HG03460 (cell line): ENCODE measurements at regions not wholly inside any gene's neighbourhood (a gene's known extent, or its start where the extent isn't known, plus 50 kb on each side); places are given as distances from the start of the nearest gene placed in this dataset.
"Not testable (repeated sequence)": the region's sequence is repeated elsewhere in the genome, so short reads cannot be mapped to it uniquely, and the experiment has no call there.

Experiments
- ATAC-seq: cut with Tn5 transposase; IDR thresholded peaks from one replicate; pipeline ENCODE4 v1.9.1; 2021; ENCODE audit not compliant: unreplicated experiment

DNA sequence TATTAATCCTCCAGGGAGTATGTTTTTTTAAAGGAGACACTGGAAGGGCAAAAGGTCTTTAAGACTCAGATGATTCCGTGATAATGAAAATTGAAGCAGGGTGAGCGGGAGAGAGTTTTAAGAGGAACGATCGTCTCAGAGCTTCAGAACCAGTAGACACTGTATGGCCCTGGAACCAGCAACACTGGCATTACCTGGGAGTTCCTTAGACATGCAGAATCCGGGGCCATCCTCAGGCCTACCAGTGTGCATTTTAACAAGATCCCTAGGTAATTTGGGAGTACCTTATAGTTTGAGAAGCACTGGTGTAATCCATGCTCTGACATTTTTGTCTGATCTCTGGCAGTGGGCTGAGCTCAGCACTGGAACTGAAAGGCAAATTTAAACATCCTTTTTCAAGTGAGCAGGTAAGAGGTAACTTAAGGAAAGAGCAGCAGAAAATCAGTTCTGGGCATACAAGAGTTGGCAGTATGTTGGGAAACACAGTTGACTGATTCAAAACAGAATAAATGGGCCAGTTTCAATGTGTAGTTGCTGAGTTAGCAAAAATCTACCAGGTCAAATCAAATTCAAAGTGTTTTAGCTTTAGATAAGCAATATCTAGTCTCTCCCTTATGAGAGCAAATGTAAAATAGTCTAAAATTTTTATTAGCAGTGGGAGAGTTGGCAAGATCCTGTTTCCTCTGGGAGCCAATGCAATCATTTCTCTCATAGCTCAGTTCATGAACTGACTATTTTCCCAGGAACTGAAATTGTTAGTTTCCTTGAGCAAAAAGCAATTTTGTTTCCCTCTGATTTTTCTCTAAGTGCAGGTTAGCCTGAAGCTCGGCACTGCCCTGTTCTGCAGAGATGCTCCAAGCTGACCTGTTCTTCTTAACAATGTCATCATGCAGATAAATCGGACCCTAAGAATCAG is 97.2 kb upstream of the ELMO1 start:
- no peak for ATAC-seq

DNA sequence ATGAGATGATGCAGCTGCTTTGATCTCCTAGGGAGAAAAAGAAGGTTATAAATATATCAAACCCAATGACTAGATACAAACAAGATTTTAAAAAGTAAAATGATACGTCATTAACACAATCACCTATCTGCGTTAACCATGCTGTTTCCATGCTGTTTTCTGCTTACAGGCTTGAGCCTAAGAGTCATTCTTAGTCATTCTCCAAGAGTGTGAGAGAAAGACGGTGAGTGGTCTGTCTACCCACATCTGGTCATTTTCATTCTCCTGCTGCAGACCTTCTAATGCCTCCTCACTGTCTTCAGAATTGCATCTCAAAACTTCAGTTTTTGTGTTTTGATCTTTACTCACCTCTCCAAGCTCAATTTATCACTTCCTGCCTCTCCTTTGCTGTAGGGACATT is 98.0 kb upstream of the ELMO1 start:
- ATAC-seq = no peak

DNA sequence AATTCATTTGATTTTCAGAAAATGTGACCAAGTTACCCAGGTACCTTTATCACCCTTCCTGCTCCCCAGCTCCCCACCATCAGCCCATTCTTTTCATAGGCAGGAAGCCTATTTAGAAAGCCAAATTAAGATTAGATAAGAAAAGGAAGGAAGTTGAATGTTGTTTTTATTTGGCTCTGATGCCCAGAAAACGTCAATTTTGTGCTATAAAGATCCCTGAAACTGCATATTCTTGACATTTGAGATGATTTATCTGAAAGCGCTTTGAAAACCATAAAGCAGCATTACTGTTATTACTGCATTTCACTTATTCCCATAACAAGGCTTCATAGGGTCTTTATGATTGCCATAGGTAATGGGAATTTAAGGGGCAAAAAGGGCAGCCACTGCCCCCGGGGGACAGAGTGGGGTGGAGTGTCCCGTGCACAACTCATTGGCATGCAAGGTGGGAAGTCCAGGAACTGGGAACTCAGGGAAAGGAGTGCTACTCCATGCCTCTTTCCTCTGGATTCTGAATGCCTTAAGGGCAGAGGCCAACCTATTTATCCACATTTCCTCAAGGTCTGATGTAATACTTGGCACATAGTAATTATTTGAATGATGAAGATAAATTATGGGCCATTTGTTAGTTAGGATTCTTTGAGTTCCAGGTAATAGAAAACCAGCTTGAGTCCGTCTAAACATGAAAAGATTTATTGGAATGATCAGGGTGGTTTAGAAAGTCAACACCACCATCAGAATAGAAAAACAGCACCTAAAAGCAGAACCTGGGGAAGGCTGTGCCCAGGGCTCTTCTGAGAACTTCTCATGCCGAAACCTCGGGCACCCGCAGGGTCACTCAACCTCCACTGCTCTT is 100.6 kb upstream of the ELMO1 start:
- ATAC-seq = no peak

DNA sequence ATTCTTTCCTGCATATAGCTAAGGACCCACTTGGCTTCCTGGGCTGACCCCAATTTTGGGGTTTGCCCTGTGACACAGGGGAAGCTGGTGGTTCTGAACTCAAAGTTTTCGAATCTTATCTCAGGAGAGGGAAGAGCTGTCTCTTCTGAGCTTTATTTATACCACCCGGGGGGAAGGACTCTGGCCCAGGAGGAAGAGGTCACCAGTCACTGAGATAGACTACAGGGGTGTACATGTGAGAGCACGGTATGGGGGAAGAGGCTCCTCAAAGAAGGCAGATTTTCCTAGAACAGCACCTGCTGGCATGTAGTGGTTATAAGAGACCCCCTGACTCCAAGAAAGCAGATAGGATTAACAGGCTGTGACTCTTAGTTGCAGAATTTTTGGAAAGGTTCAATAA is 101.8 kb upstream of the ELMO1 start:
- no peak for ATAC-seq

DNA sequence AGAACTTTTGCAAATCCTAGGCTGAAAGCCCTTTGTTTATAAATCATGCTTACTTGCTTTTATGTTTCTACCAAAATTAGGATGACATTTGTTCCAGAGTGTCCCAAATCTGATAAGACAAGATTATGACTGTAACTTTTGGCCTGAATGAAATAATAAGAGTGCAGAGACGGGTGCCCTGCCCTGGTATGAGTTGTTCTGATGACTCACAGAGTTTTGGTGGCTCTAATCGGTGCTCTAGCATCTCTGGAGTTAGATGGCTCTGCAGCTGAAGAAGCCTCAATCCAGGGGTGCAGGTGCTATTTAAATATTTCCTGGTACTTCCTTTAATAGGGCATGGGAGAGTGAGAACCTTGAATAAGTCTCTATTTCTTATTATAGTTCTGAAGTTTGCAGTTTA is 102.2 kb upstream of the ELMO1 start:
- no peak for ATAC-seq

DNA sequence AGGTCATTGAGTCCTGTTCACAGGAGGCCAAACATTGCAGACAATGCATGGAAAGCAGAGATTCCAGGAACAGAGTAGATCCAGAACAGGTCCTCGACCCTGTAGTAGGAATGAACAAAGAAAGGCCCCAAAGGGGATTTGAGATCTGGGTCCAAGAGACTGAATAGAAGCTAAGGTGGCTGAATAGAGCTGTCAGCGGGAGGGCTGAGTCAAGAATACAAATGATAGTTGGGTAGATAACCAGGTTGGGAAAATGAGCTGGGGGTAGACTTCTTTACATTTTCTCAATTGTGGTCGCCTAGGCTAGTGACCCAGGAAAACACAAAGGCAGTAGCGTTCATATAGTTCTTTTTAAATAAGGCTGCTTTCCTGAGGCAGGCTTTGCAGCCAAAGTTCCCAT is 103.4 kb upstream of the ELMO1 start:
- ATAC-seq = no peak

DNA sequence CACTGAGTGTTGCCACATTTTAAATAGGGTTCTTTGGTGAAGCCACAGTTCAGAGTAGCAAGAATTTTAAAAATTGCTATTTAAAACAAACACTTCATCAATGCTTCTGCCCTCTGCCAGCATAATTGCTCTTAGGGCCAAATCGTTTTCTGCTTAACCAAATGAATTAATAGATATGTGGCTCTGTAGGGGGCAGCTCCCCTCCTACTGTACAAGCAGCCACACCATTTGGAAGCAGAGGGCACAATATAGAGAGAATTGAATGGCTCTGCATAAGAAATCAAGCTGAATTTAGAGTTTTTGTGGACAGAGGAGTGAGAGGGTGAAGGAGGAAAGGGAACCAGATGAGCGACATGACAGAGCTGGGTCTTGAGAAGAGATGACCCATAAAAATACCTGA is 103.8 kb upstream of the ELMO1 start:
- not testable (repeated sequence) for ATAC-seq

DNA sequence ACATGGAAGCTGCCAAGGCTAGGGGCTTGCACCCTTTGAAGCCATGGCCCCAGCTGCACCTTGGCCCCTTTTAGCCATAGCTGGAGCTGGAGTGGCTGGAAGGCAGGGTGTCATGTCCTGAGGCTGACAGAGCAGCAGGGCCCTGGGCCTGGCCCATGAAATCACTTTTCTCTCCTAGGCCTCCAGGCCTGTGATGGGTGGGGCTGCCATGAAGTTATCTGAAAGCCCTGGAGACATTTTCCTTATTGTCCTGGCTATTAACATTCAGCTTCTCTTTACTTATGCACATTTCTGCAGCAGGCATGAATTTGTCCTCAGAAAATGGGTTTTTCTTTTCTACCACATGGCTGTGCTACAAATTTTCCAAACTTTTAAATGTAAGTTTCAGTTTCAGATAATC is 106.9 kb upstream of the ELMO1 start:
- ATAC-seq = no peak

DNA sequence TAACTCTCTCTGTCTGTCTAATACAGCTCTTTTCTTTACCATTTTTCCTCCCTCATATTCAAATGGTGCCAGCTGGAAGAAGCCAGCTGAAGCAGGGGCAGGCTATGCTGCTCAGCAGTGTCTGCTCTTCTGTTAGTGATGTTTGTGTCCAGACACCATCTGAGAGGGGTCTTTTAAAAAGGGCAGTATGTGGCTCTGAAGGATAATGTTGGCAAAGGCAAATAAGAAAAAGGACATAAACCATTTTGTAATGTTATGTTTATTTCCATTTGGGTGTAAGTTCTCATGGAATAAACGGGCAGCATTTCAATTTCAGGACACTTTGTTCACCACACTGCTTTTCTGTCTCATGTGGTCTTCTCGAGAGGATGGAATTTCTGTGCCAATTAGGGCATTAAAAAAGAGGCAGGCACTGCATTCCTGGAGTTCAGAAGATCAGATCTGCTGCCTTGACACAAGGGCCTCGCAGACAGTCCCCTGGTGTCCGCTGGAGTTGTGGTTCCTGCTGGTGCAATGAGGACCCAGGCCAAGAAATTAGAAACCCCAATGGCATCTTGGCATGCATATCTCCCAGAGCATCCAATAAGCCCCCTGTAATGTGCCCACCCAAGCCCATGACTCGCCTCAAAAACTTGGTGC is 109.0 kb upstream of the ELMO1 start:
- no peak for ATAC-seq

DNA sequence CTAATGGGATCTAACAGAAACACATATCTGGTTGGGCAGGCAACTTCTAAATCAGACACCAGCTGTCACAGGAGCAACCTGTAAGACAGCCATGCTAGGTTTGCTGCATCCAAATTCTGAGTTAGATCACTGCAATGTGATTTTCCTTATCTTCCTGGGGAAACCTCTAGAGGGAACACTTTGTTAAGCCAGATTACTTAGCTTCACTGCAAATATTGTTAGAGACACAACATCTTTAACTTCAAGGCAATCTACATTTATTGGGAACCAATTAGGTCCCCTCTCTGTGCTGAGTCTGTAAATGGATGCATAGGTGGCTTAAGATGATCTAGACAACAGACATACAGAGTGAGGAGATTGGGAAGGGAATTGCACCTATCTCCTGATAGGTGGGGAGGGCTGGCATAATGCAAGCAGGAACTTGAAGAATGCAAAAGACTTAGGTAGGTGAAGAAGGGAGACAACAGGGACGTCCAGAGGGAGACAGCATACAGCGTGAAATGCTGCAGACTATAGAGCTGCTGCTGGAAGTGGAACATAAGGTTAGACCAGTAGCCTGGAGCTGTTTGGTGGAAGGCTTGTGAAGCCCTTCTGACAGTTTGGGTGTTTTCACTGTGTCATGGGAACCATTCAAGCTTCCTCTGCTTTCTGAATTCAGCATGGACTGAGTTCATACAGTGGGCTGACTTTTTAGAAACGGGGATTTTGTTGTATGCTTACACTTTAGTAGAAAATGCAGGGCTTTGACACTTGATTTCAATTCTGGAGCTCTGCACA is 109.8 kb upstream of the ELMO1 start:
- ATAC-seq = no peak

DNA sequence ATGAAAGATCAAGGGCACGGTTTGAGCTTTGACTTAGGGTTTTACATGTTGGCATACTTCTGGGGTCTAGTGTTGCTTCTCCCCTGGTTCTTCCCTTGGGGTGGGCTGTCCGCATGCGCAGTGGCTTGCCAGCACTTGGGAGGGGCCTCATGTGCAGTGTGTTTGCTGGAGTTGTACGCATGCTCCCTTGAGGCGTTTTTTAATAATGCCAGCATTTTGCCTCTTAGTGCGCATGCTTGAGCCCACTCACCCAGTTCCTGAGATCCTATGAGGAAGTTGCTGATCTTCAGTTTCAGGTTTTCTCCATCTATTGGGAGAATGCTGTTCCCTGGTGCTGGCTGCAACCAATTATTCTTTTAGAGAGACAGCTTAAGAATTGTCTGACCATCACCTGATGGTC is 113.4 kb upstream of the GPR141 start:
- no peak for ATAC-seq

DNA sequence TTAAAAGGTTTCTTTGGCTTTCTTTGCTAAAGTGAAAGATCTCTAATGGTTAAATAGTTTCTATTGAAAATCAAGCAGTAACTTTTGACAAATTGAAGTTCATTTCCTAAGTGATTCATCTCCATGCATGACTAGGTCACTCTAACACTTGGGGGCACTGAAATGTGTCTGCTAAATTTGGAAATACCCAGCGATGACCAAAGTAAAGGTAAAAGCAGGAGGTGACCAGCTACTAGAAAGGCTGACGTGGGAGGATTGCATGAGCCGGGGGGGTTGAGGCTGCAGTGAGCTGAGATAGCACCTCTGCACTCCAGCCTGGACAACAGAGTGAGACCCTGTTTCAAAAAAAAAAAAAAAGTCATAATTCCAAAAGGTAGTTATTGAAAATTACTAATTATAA is 111.8 kb upstream of the GPR141 start:
- ATAC-seq = no peak

DNA sequence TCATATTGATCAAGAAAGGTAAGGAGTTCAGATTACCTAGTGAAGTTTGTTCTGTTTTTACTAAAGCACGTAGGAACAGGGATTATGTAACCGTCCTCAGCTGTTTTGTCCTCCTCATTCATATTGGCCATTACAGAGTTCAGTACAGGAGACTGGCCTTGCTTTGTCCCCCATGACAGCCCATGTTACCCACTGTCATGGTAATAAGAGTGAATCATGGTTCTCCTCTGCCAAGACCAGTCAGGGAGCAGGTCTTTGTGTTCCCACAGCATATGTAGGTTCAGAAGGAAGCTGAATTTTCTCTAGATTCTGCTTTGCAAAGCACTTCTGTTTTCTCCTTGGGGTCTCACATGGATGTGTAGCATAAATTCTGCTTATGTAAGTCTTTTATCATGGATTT is 106.2 kb upstream of the GPR141 start:
- no peak for ATAC-seq

DNA sequence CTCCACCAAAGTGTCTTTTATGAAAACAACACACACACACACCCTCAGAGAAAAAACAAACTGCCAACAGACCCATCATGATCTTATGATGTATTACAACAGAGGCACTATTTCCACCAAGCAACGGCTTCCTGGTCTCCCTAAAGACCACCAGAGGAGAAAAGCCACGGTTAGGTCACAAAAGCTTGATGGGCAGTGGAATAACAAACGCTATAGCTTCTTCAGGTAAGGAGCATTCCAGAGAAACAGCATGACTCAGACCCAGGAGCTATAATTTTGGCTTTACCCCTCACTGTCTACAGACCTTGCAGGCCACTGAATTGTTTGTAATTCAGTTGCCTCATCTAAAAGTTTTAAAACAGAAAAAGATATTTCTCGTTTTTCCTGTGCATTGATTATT is 105.7 kb upstream of the GPR141 start:
- no peak for ATAC-seq

DNA sequence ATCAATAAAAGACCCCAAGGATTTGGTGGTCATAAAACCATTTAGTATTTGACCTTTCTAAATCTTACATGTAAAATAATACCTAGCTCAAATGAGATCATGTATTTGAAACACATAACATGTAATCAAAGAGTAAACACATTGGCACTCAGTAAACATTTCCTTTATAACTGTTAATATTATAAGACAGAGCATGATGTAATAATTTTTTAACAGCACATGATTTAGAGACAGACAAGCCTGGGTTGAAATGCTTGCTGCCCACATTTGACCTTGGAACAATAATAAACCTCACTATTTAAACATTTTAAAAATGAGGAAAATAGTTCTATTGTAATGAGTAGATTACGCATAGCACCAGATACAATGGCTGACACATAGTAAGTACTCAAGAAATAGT is 105.2 kb upstream of the GPR141 start:
- ATAC-seq = no peak

DNA sequence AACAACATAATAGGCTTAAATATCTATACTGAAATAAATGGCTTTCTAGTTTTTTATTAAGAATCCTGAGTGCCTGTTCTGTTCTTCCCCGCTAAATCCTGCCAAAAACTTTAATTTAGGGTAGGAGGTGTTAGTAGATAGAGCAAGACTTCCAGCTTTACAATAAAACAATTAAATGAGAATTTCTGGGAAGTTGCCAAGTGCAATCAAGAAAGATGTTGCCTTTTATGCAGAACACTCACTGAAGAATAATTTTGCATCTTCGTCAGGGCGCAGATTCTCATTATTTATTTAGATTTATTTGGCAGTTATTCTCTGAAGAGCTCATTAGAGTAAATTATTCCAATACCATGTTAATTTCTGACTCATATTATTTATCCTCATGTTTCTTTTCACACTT is 103.2 kb upstream of the GPR141 start:
- ATAC-seq = no peak

DNA sequence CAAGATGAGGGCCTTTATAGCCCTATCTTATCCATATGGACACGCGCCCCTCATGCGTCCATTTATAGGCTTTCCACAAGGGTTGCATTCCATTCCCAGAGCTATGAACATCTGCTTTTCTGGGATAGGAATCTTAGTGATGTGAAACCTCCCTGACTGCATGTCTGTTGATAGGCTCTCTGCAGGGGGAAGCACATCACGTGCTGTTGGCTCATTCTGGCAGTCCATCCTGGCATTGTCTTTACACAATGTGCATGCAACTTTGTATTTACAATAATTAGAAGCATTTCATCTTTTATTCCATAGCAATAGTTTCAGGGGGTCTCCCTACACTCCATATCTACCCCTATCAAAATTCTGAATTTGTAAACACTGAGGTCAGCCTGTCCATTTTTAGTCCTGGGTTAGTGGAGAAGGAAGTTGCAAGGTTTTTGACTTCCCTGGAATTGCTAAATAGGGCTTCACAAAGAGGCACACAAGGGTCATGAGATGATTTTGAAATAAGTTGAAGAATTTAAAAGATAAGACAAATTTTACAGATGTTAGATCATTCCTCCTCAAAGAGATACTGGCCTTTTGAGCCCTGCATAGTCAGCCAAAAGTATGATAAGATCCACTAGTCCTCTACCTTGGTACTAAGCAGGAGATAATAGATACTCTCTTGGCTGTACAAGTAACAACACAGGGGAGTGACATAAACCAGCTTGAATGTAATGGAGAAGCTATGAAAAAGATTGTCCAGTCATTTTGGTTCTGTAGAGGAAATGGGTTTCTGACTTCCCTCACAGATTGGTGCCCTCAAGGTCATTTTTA is 98.7 kb upstream of the GPR141 start:
- not testable (repeated sequence) for ATAC-seq

DNA sequence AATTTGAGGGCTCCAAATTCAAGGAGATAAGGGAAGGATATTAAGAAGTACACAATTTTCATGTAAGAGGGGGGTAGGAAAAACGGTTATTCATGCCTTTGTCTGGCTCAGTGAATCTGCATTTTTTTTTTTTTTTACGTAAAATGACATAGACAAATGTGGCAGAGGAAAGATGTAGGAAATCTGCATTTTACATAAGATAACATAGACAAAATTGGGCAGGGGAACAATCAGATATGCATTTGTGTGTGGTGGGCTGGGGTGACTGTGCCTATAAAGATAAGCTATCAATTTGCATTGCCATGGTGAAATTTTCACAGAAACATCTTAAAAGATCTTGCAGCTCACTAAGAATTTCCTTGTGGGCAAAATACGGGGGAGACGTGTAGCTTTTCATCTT is 92.7 kb upstream of the GPR141 start:
- ATAC-seq = no peak

DNA sequence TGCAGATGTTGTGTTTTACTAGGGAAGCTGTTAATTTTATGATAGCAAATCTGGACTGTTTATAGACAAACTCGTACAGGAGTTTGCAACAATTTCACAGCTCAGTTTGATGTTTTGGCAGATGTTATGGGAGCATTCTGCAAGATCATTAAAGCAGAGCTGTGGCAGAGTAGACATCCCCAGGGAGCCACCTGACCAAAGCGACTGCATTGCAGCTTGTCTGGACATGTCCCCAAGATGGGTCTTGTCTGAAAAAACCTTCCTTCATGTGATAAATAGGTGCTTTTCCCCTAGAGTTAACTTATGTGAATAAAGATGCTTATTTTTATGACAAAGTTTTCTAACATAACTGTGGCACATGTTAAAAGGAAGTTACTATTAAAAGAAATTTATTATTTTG is 91.2 kb upstream of the GPR141 start:
- no peak for ATAC-seq

DNA sequence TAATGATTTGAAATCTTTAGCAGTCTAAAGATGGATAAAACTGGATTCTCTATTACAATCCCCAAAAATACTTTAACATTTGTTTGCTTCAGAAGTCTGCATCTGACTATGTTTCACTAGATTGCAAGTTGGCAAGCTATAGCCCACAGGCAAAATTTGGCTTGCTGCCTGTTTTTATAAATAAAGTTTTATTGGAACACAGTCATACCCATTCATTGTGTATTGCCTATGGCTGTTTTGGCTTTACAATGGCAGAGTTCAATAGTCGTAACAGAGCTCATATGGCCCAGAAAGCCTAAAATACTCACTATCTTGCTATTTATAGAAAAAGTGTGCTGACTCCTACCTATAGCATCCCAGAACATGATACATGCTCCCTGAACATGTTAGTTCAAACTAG is 89.0 kb upstream of the GPR141 start:
- ATAC-seq = no peak
